ENCODE measurements at regions not wholly inside any gene's neighbourhood (a gene's known extent, or its start where the extent isn't known, plus 50 kb on each side); places are given as distances from the start of the nearest gene placed in this dataset.

DNA sequence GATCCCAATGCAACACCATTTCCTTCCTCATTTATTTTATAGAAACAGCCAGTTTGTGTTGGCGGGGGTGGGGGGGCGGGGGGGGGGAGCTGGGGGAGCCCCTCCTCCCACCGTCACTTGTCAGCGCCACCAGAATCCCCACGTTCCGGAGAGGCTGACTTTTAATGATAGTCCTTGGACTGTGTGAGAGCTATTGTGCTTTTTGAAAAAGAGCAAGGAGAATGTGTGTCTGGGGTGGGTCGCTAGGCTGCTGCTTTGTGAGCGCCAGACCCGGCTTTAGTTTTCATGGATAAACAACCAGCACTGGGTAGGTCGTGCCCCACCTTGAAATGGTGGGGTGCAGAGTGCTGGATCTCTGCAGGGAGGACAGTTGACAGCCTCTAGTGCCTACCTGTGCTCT is 135.0 kb upstream of the ONECUT1 start:
- H3K36me3 ChIP-seq (ENCODE audit: control insufficient read depth, insufficient read depth, low read length, severe bottlenecking) = no peaks in the 10 kb centered on the region
- H3K27me3 ChIP-seq (replicated peaks; ENCODE audit: control insufficient read depth, insufficient read depth, low read length) = peaks cover 10% of the 10 kb centered on the region
- no peak overlapping the region for H3K4me3 ChIP-seq (ENCODE audit: low read length)
- H3K4me1 ChIP-seq (ENCODE audit: control insufficient read depth, insufficient read depth, low read length) = no peaks in the 10 kb centered on the region
- no peak overlapping the region for H3K9ac ChIP-seq (ENCODE audit: low read length)
- H3K9me3 ChIP-seq (ENCODE audit: control insufficient read depth, low read length) = peaks cover 6% of the 10 kb centered on the region
- DNase-seq (ENCODE audit: low read depth) = no peak

GRCh38 chr15:52924630-52925029 is 134.5 kb upstream of the ONECUT1 start:
- Histone ChIP-seq H3K4me1 (ENCODE audit: control insufficient read depth, insufficient read depth, low read length) (no peaks in the 10 kb centered on the region), H3K9me3 (ENCODE audit: control insufficient read depth, low read length) (peaks cover under 1% of the 10 kb centered on the region), H3K36me3 (ENCODE audit: control insufficient read depth, insufficient read depth, low read length, severe bottlenecking) (no peaks in the 10 kb centered on the region), H3K27me3 (replicated peaks; ENCODE audit: control insufficient read depth, insufficient read depth, low read length) (peaks cover 10% of the 10 kb centered on the region), H3K4me3 (ENCODE audit: low read length) (no peak overlapping the region), H3K9ac (ENCODE audit: low read length) (no peak overlapping the region)
- DNase-seq (ENCODE audit: low read depth) = no peak

DNA sequence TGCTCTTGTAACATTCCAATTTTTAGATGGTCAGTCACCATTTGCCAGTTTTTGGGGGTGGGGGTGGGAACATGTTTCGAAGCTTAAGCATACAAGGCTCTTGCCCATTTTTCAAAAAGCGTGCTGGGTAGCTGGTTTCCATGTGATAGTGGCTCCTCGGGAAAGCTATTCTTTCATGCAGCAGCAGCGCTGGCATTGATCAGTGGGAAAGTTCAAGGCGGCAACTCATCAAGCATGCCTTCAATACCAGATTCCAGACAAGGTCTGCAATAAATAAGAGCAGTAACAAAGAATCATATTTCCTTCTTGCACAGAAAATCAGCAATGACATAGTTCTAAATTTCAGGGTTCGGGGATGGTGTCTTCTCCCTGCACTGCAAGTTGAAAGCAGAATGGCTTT is 133.5 kb upstream of the ONECUT1 start:
- DNase-seq (ENCODE audit: low read depth) = no peak
- peaks cover 10% of the 10 kb centered on the region for H3K27me3 ChIP-seq (replicated peaks; ENCODE audit: control insufficient read depth, insufficient read depth, low read length)
- H3K4me3 ChIP-seq (ENCODE audit: low read length) = no peak overlapping the region
- no peak overlapping the region for H3K9ac ChIP-seq (ENCODE audit: low read length)
- H3K36me3 ChIP-seq (ENCODE audit: control insufficient read depth, insufficient read depth, low read length, severe bottlenecking) = no peaks in the 10 kb centered on the region
- H3K9me3 ChIP-seq (ENCODE audit: control insufficient read depth, low read length) = no peaks in the 10 kb centered on the region
- H3K4me1 ChIP-seq (ENCODE audit: control insufficient read depth, insufficient read depth, low read length) = no peaks in the 10 kb centered on the region

DNA sequence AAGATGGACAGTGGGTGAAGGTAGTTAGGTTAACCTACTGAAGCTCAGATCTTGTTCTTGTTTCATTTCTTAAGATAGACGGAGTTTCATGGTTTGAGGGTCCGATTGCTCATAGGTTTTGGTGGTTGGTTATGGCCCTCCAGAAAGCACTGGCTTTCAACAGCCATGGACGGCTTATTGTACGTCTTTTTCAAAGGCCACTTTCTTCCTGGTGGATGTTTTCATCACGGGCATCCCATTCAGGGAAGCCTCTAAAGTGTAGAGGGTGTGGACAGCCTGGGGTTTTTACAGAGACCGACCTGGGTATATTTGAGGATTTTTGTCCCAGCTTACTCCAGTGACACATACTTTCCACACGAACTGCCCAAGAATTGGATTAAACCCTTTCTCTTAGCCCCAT is 132.7 kb upstream of the ONECUT1 start:
- Histone ChIP-seq H3K4me1 (ENCODE audit: control insufficient read depth, insufficient read depth, low read length) (no peaks in the 10 kb centered on the region), H3K36me3 (ENCODE audit: control insufficient read depth, insufficient read depth, low read length, severe bottlenecking) (no peaks in the 10 kb centered on the region), H3K27me3 (replicated peaks; ENCODE audit: control insufficient read depth, insufficient read depth, low read length) (peaks cover 10% of the 10 kb centered on the region), H3K4me3 (ENCODE audit: low read length) (no peak overlapping the region), H3K9me3 (ENCODE audit: control insufficient read depth, low read length) (no peaks in the 10 kb centered on the region), H3K9ac (ENCODE audit: low read length) (no peak overlapping the region)
- DNase-seq (ENCODE audit: low read depth) = no peak

DNA sequence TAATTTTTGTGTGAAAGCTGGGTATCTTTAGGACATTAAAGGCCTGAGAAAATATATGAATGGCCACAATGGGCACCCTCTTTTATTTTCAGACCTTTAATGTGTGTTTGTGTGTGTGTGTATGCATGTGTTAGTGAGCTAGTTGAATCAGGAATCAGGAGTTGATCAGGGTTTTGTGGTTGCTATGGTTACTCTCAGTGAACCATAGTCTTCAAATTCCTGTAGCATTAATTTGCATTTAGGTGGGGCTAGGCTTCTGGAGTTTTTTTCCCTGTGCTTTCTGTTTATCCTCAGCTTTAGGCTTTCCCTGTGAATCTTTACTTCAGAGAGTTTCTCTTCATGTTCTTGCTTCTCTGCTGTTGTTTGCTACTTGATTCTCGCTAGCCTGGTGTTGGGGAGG is 122.0 kb upstream of the ONECUT1 start:
- Histone ChIP-seq H3K36me3 (ENCODE audit: control insufficient read depth, insufficient read depth, low read length, severe bottlenecking) (no peaks in the 10 kb centered on the region), H3K9ac (ENCODE audit: low read length) (no peak overlapping the region), H3K27me3 (replicated peaks; ENCODE audit: control insufficient read depth, insufficient read depth, low read length) (no peaks in the 10 kb centered on the region), H3K9me3 (ENCODE audit: control insufficient read depth, low read length) (peaks cover 7% of the 10 kb centered on the region), H3K4me3 (ENCODE audit: low read length) (no peak overlapping the region), H3K4me1 (ENCODE audit: control insufficient read depth, insufficient read depth, low read length) (no peaks in the 10 kb centered on the region)
- no peak for DNase-seq (ENCODE audit: low read depth)

DNA sequence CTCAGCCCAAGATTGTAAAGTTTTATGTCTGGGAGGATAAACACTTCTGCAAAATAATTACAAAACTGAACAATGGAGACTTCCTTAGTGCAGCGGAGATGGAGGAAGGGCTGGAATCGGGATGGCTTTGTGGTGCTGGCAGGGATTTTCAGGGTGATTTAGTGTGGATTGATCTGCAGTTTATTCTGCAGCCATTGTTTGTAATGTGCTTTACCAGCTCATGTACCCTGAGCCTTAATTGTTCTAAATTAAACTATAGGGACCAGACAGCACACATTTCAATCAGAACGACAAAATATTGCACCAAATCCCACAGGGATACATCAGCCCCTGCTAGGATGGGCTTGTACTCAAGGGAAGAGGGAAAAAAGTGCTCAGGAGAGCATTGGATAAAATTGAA is 103.2 kb upstream of the ONECUT1 start:
- Histone ChIP-seq H3K27me3 (replicated peaks; ENCODE audit: control insufficient read depth, insufficient read depth, low read length) (no peaks in the 10 kb centered on the region), H3K4me1 (ENCODE audit: control insufficient read depth, insufficient read depth, low read length) (no peaks in the 10 kb centered on the region), H3K36me3 (ENCODE audit: control insufficient read depth, insufficient read depth, low read length, severe bottlenecking) (no peaks in the 10 kb centered on the region), H3K4me3 (ENCODE audit: low read length) (no peak overlapping the region), H3K9ac (ENCODE audit: low read length) (no peak overlapping the region), H3K9me3 (ENCODE audit: control insufficient read depth, low read length) (no peaks in the 10 kb centered on the region)
- DNase-seq (ENCODE audit: low read depth) = no peak

GRCh38 chr15:52879904-52880303 is 89.8 kb upstream of the ONECUT1 start:
- no peak for DNase-seq (ENCODE audit: low read depth)
- Histone ChIP-seq H3K36me3 (ENCODE audit: control insufficient read depth, insufficient read depth, low read length, severe bottlenecking) (no peaks in the 10 kb centered on the region), H3K27me3 (replicated peaks; ENCODE audit: control insufficient read depth, insufficient read depth, low read length) (peaks cover 7% of the 10 kb centered on the region), H3K9me3 (ENCODE audit: control insufficient read depth, low read length) (no peaks in the 10 kb centered on the region), H3K4me1 (ENCODE audit: control insufficient read depth, insufficient read depth, low read length) (no peaks in the 10 kb centered on the region), H3K4me3 (ENCODE audit: low read length) (no peak overlapping the region), H3K9ac (ENCODE audit: low read length) (no peak overlapping the region)

- no peak overlapping the region for H3K4me3 ChIP-seq (ENCODE audit: low read length)
- no peak overlapping the region for H3K9ac ChIP-seq (ENCODE audit: low read length)
- H3K27me3 ChIP-seq (replicated peaks; ENCODE audit: control insufficient read depth, insufficient read depth, low read length) = peaks cover 7% of the 10 kb centered on the region
- H3K9me3 ChIP-seq (ENCODE audit: control insufficient read depth, low read length) = no peaks in the 10 kb centered on the region
- DNase-seq (ENCODE audit: low read depth) = no peak
- no peaks in the 10 kb centered on the region for H3K36me3 ChIP-seq (ENCODE audit: control insufficient read depth, insufficient read depth, low read length, severe bottlenecking)
- no peaks in the 10 kb centered on the region for H3K4me1 ChIP-seq (ENCODE audit: control insufficient read depth, insufficient read depth, low read length)
These were observed 89.0 kb upstream of the ONECUT1 start for GRCh38 chr15:52879145-52879544.

DNA sequence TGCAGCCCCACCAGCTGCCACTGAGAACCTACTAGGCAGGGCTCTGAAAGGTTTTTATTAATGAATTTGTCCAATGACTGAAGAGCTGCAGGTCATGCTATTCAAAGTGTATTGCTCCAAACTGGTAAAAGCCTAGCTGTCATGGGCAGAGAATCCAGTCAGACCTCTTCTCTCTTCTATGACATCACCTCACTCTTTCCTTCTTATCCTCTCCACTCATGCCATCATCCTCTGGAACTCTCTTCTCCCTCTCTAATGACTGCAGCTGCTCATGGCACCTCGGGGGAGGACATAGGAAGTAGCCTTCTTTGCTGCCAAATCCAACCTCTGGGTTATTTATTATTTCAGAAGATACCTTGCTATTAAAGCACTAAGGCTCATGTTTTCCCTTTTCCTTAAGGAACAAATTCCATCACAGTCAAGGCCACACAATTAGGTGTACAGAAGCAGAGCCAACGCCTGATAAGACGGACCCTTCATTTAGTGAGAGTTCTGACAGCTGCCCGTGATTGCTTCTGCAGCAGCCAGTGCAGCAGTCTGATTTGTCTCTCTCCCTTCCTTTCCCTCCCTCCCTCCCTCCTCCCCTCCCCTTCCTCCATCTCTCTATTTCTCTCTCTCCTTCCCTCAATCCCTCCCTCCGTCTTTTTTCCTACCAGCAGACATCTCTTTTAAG is 87.0 kb upstream of the ONECUT1 start:
- H3K36me3 ChIP-seq (ENCODE audit: control insufficient read depth, insufficient read depth, low read length, severe bottlenecking) = no peaks in the 10 kb centered on the region
- H3K9ac ChIP-seq (ENCODE audit: low read length) = no peak overlapping the region
- H3K4me1 ChIP-seq (ENCODE audit: control insufficient read depth, insufficient read depth, low read length) = no peaks in the 10 kb centered on the region
- H3K4me3 ChIP-seq (ENCODE audit: low read length) = no peak overlapping the region
- DNase-seq (ENCODE audit: low read depth) = no peak
- H3K9me3 ChIP-seq (ENCODE audit: control insufficient read depth, low read length) = no peaks in the 10 kb centered on the region
- H3K27me3 ChIP-seq (replicated peaks; ENCODE audit: control insufficient read depth, insufficient read depth, low read length) = peaks cover 7% of the 10 kb centered on the region

- Histone ChIP-seq H3K9ac (ENCODE audit: low read length) (no peak overlapping the region), H3K36me3 (ENCODE audit: control insufficient read depth, insufficient read depth, low read length, severe bottlenecking) (no peaks in the 10 kb centered on the region), H3K4me3 (ENCODE audit: low read length) (no peak overlapping the region)
These were observed 82.1 kb upstream of the ONECUT1 start for GRCh38 chr15:52872036-52872818.

GRCh38 chr15:52870015-52870414 is 79.9 kb upstream of the ONECUT1 start:
- Histone ChIP-seq H3K9me3 (ENCODE audit: control insufficient read depth, low read length) (peaks cover 9% of the 10 kb centered on the region), H3K36me3 (ENCODE audit: control insufficient read depth, insufficient read depth, low read length, severe bottlenecking) (no peaks in the 10 kb centered on the region), H3K9ac (ENCODE audit: low read length) (no peak overlapping the region), H3K4me1 (ENCODE audit: control insufficient read depth, insufficient read depth, low read length) (no peaks in the 10 kb centered on the region), H3K4me3 (ENCODE audit: low read length) (no peak overlapping the region), H3K27me3 (replicated peaks; ENCODE audit: control insufficient read depth, insufficient read depth, low read length) (no peaks in the 10 kb centered on the region)
- DNase-seq (ENCODE audit: low read depth) = no peak

More at GRCh38 chr15:52872036-52872818, 82.1 kb upstream of the ONECUT1 start:
- no peaks in the 10 kb centered on the region for H3K4me1 ChIP-seq (ENCODE audit: control insufficient read depth, insufficient read depth, low read length)
- no peaks in the 10 kb centered on the region for H3K9me3 ChIP-seq (ENCODE audit: control insufficient read depth, low read length)
- DNase-seq (ENCODE audit: low read depth) = no peak
- no peaks in the 10 kb centered on the region for H3K27me3 ChIP-seq (replicated peaks; ENCODE audit: control insufficient read depth, insufficient read depth, low read length)

Data from adipocyte (in vitro differentiated cells).